ENCODE measurements at regions not wholly inside any gene's neighbourhood (a gene's known extent, or its start where the extent isn't known, plus 50 kb on each side); places are given as distances from the start of the nearest gene placed in this dataset.

- TF ChIP-seq IRF5 (IDR thresholded peaks at IDR 0.05; ENCODE audit: borderline replicate concordance) (no peak), FOXM1 (IDR thresholded peaks at IDR 0.05; ENCODE audit: low read depth, low read length) (no peak), REST (IDR thresholded peaks at IDR 0.05; ENCODE audit: low read depth, low read length) (no peak), BACH1 (IDR thresholded peaks at IDR 0.05; ENCODE audit: borderline replicate concordance) (no peak), SKIL (IDR thresholded peaks at IDR 0.05; ENCODE audit: low read depth, poor library complexity, severe bottlenecking) (no peak), CEBPB (IDR thresholded peaks at IDR 0.05; ENCODE audit: borderline replicate concordance in 1 of 2, low read depth in 2 of 2, low read length in 2 of 2) (no peak), NFYA (IDR thresholded peaks at IDR 0.05; ENCODE audit: borderline replicate concordance, low read depth, low read length) (no peak), ZZZ3 (IDR thresholded peaks at IDR 0.05; ENCODE audit: control insufficient read depth, insufficient read length, low read depth) (no peak), CBX5 (IDR thresholded peaks at IDR 0.05; ENCODE audit: low read depth) (no peak), MEF2B (IDR thresholded peaks at IDR 0.05; ENCODE audit: partially characterized antibody, poor library complexity, severe bottlenecking) (no peak)
- TF ChIP-seq, protein P1, sequence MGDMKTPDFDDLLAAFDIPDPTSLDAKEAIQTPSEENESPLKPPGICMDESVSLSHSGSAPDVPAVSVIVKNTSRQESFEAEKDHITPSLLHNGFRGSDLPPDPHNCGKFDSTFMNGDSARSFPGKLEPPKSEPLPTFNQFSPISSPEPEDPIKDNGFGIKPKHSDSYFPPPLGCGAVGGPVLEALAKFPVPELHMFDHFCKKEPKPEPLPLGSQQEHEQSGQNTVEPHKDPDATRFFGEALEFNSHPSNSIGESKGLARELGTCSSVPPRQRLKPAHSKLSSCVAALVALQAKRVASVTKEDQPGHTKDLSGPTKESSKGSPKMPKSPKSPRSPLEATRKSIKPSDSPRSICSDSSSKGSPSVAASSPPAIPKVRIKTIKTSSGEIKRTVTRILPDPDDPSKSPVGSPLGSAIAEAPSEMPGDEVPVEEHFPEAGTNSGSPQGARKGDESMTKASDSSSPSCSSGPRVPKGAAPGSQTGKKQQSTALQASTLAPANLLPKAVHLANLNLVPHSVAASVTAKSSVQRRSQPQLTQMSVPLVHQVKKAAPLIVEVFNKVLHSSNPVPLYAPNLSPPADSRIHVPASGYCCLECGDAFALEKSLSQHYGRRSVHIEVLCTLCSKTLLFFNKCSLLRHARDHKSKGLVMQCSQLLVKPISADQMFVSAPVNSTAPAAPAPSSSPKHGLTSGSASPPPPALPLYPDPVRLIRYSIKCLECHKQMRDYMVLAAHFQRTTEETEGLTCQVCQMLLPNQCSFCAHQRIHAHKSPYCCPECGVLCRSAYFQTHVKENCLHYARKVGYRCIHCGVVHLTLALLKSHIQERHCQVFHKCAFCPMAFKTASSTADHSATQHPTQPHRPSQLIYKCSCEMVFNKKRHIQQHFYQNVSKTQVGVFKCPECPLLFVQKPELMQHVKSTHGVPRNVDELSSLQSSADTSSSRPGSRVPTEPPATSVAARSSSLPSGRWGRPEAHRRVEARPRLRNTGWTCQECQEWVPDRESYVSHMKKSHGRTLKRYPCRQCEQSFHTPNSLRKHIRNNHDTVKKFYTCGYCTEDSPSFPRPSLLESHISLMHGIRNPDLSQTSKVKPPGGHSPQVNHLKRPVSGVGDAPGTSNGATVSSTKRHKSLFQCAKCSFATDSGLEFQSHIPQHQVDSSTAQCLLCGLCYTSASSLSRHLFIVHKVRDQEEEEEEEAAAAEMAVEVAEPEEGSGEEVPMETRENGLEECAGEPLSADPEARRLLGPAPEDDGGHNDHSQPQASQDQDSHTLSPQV (IDR thresholded peaks at IDR 0.05): no peak
These were observed 61.3 kb upstream of the METAP2 start (continued) for GRCh38 chr12:95412482-95413311.

Measured in GM12878 (cell line).